ENCODE measurements at regions not wholly inside any gene's neighbourhood (a gene's known extent, or its start where the extent isn't known, plus 50 kb on each side); places are given as distances from the start of the nearest gene placed in this dataset.

- TF ChIP-seq ZFP30 (CRISPR knock-in tag; IDR thresholded peaks at IDR 0.05) (no peak), ZC3H10 (CRISPR knock-in tag; IDR thresholded peaks at IDR 0.05) (no peak), ZFP3 (CRISPR knock-in tag; IDR thresholded peaks at IDR 0.05) (no peak), ARNTL (CRISPR knock-in tag; IDR thresholded peaks at IDR 0.05; ENCODE audit: borderline replicate concordance, low read depth) (no peak), PATZ1 (CRISPR knock-in tag; IDR thresholded peaks at IDR 0.05; ENCODE audit: borderline replicate concordance) (no peak), ISL1 (CRISPR knock-in tag; IDR thresholded peaks at IDR 0.05) (no peak), CSDC2 (CRISPR knock-in tag; IDR thresholded peaks at IDR 0.05) (no peak), ZNF8 (CRISPR knock-in tag; IDR thresholded peaks at IDR 0.05) (no peak), ZNF565 (CRISPR knock-in tag; conservative IDR thresholded peaks at IDR 0.05; ENCODE audit: low read depth) (no peak), ESRRG (CRISPR knock-in tag; IDR thresholded peaks at IDR 0.05) (no peak), TCF4 (CRISPR knock-in tag; IDR thresholded peaks at IDR 0.05; ENCODE audit: borderline replicate concordance) (no peak)
- TF ChIP-seq, protein P1, sequence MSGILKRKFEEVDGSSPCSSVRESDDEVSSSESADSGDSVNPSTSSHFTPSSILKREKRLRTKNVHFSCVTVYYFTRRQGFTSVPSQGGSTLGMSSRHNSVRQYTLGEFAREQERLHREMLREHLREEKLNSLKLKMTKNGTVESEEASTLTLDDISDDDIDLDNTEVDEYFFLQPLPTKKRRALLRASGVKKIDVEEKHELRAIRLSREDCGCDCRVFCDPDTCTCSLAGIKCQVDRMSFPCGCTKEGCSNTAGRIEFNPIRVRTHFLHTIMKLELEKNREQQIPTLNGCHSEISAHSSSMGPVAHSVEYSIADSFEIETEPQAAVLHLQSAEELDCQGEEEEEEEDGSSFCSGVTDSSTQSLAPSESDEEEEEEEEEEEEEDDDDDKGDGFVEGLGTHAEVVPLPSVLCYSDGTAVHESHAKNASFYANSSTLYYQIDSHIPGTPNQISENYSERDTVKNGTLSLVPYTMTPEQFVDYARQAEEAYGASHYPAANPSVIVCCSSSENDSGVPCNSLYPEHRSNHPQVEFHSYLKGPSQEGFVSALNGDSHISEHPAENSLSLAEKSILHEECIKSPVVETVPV (CRISPR knock-in tag; IDR thresholded peaks at IDR 0.05): no peak
These were observed 242.6 kb upstream of the THBS1 start for GRCh38 chr15:39338251-39338650.
